GM12878 (cell line): ENCODE measurements at regions not wholly inside any gene's neighbourhood (a gene's known extent, or its start where the extent isn't known, plus 50 kb on each side); places are given as distances from the start of the nearest gene placed in this dataset.

Experiments
- ATAC-seq: fragments of 200-7000 bp; cut with Tn5 transposase; 3 replicates; pipeline ENCODE4 v1.9.1; 2020; ENCODE audit warnings: mild to moderate bottlenecking, moderate library complexity
- BruUV-seq: library from RNA; stranded (reverse); fragments of 400-500 nt; replicated peaks from 2 replicates; lab custom pipeline; 2021; lab: Mats Ljungman, UMichigan
- CTCF ChIA-PET: fragments of 300-600 bp; sonication (Branson Sonifier 250); formaldehyde crosslinking; extraction: SDS; loops from one replicate; lab custom pipeline; 2021; ENCODE audit warnings: inconsistent platforms; lab: Yijun Ruan, JAX
- POLR2A ChIA-PET: fragments of 350-600 bp; formaldehyde crosslinking; extraction: SDS; loops from one replicate; lab custom pipeline; 2021; ENCODE audit warnings: inconsistent platforms; lab: Charles Lee
- RAD21 ChIA-PET: fragments of 300-600 bp; sonication (Branson Sonifier 250); formaldehyde crosslinking; loops from one replicate; lab custom pipeline; 2023; ENCODE audit warnings: antibody characterized with exemption; ENCODE audit not compliant: unreplicated experiment; lab: Charles Lee
- SMC1A ChIA-PET: fragments of 300-600 bp; sonication (Branson Sonifier 250); formaldehyde crosslinking; loops from one replicate; lab custom pipeline; 2023; ENCODE audit not compliant: unreplicated experiment, uncharacterized antibody; lab: Charles Lee
- DNase-seq: peaks from one replicate; pipeline ENCODE4 v3.0.0-alpha.2; 2011; ENCODE audit warnings: low read depth, low spot score
- FAIRE-seq: peaks from 3 replicates; lab custom pipeline; 2011; peaks lifted over from hg19 to GRCh38; lab: Jason Lieb, UNC
- H2AFZ ChIP-seq: 2 replicates; pipeline ENCODE4 v1.6.0; 2011; ENCODE audit warnings: low read depth, low read length, control low read depth; ENCODE audit not compliant: control insufficient read depth
- H3K27ac ChIP-seq: 2 replicates; pipeline ENCODE4 v1.5.1; 2011; ENCODE audit warnings: control low read depth; ENCODE audit not compliant: control insufficient read depth, insufficient read depth
- H3K27me3 ChIP-seq, 2 experiments: replicated peaks in 1 of 2; 2 replicates each; pipeline versions ENCODE4 v1.6.0 to v1.6.1; 2011; ENCODE audit warnings: low read length in 1 of 2; ENCODE audit not compliant: control insufficient read depth in 2 of 2, insufficient read depth in 2 of 2
- H3K36me3 ChIP-seq, 2 experiments: 2 replicates each; pipeline ENCODE4 v1.5.1; 2011; ENCODE audit warnings: low read length in 1 of 2; ENCODE audit not compliant: control insufficient read depth in 2 of 2, insufficient read depth in 2 of 2
- H3K4me1 ChIP-seq: 2 replicates; pipeline ENCODE4 v1.6.1; 2011; ENCODE audit warnings: mild to moderate bottlenecking, low read length, moderate library complexity, mixed read lengths; ENCODE audit not compliant: control insufficient read depth, insufficient read depth
- H3K4me2 ChIP-seq: 2 replicates; pipeline ENCODE4 v1.6.0; 2011; ENCODE audit warnings: control low read depth; ENCODE audit not compliant: control insufficient read depth, insufficient read depth
- H3K4me3 ChIP-seq: fragments of 200-600 bp; sonication (generic); 2 replicates; pipeline ENCODE4 v1.5.1; 2016
- H3K79me2 ChIP-seq: 2 replicates; pipeline ENCODE4 v1.6.0; 2011; ENCODE audit warnings: low read length; ENCODE audit not compliant: control insufficient read depth, insufficient read depth
- H3K9ac ChIP-seq: 2 replicates; pipeline ENCODE4 v1.8.0; 2011; ENCODE audit warnings: low read length, control low read depth, mixed read lengths; ENCODE audit not compliant: control insufficient read depth, insufficient read depth
- H3K9me3 ChIP-seq: replicated peaks from 3 replicates; pipeline ENCODE4 v1.5.1; 2011; ENCODE audit warnings: mild to moderate bottlenecking, low read length; ENCODE audit not compliant: control insufficient read depth, insufficient read depth
- H4K20me1 ChIP-seq: 2 replicates; pipeline ENCODE4 v1.6.0; 2011; ENCODE audit not compliant: control insufficient read depth, insufficient read depth
- ATF7 ChIP-seq: fragments of 450-650 bp; IDR thresholded peaks from 2 replicates; pipeline ENCODE4 v1.6.1; 2016; ENCODE audit warnings: low read depth, mild to moderate bottlenecking
- PAX5 ChIP-seq: IDR thresholded peaks from 2 replicates; pipeline ENCODE4 v1.6.1; 2011; ENCODE audit warnings: low read depth, low read length, borderline replicate concordance
- POLR2A ChIP-seq: IDR thresholded peaks from 2 replicates; pipeline ENCODE4 v1.6.1; 2011; ENCODE audit warnings: low read depth, mild to moderate bottlenecking, low read length
- POLR2AphosphoS2 ChIP-seq: IDR thresholded peaks from 2 replicates; pipeline ENCODE4 v1.6.1; 2011; ENCODE audit warnings: low read depth, mild to moderate bottlenecking, low read length, improper control_type of control experiment, moderate library complexity
- SIN3A ChIP-seq: IDR thresholded peaks from 2 replicates; pipeline ENCODE4 v1.6.1; 2012; ENCODE audit warnings: low read depth, low read length, improper control_type of control experiment
- SREBF1 ChIP-seq: IDR thresholded peaks from 2 replicates; pipeline ENCODE4 v1.6.1; 2012; ENCODE audit warnings: mild to moderate bottlenecking, low read length
- ZSCAN29 ChIP-seq: fragments of 450-650 bp; IDR thresholded peaks from 2 replicates; pipeline ENCODE4 v1.6.1; 2017; ENCODE audit warnings: mild to moderate bottlenecking, moderate library complexity
- WGBS: methylation state at CpG from one replicate; pipeline ENCODE4 v1.1.6; 2016; ENCODE audit warnings: low lambda C conversion rate; ENCODE audit not compliant: insufficient replicate concordance, insufficient coverage; ENCODE audit errors: missing lambda C conversion rate; 5-methylcytosine and 5-hydroxymethylcytosine counted together
- in situ Hi-C: fragments of 300-500 bp; cut with MboI; formaldehyde crosslinking; loops from 9 replicates; pipeline ENCODE4 v1.14.3; 2018; ENCODE audit warnings: mixed read lengths
- intact Hi-C: fragments of 100-400 bp; cut with micrococcal nuclease; formaldehyde crosslinking; loops from one replicate; pipeline ENCODE4 v1.14.2; 2022; ENCODE audit not compliant: unreplicated experiment

DNA sequence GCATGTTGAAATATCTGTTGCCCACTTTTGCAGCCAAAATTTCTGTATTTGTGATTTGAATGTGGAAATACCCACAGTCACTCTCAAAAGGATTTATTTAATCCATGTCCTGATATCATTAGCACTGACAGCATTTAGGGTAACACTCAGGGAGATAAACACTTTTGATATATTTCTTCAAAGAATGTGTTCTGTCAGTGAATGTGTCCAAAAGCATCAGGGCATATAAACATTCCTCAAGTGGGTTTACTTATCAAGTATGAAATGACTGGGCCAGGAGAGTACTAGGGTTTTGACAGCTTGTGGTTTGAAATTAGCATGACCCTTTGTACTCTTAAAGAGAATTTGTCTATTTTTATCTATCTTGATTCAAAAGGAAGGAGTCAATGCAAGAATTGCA, 1302.1 kb upstream of the ADGRL2 start:
- H3K4me3 ChIP-seq: no peak overlapping the region
- H3K79me2 ChIP-seq: no peaks in the 10 kb centered on the region
- H3K27ac ChIP-seq: no peak overlapping the region
- ATAC-seq: no peak
- H3K9me3 ChIP-seq: no peaks in the 10 kb centered on the region
- intact Hi-C loops: no loop called here
- no TSS peak for BruUV-seq
- RAD21 ChIA-PET: no interaction called here
- TF ChIP-seq POLR2AphosphoS2 (no peak), SIN3A (no peak), SREBF1 (no peak), POLR2A (no peak)
- TF ChIP-seq, all 136 proteins: peak for 0
- DNase-seq (no peak), FAIRE-seq (no peak)
- Histone ChIP-seq H3K36me3 (no peaks in the 10 kb centered on the region), H2AFZ (no peak overlapping the region), H3K4me2 (no peak overlapping the region), H3K9ac (no peak overlapping the region), H3K4me1 (no peaks in the 10 kb centered on the region), H4K20me1 (no peaks in the 10 kb centered on the region), H3K27me3 (no peaks in the 10 kb centered on the region)
- in situ Hi-C loops: no loop called here
- ChIA-PET SMC1A (no interaction called here), POLR2A (no interaction called here), CTCF (interaction anchor here (1.0 kb wide), 1 partner anchor 36 kb away, joined by 3 read pairs; no protein-coding TSS in a partner anchor)

GRCh38 chr1:80495806-80496205, 1304.9 kb upstream of the ADGRL2 start:
- WGBS: 66% methylated on average over 16 of the region's 16 CpGs
- H3K27ac ChIP-seq: no peak overlapping the region
- ChIA-PET SMC1A (no interaction called here), CTCF (no interaction called here), POLR2A (interaction anchor here (0.6 kb wide), 1 partner anchor 15 kb away, joined by 3 read pairs; no protein-coding TSS in a partner anchor), RAD21 (no interaction called here)
- DNase-seq (no peak), ATAC-seq (no peak), FAIRE-seq (no peak)
- H2AFZ ChIP-seq: no peak overlapping the region
- no peaks in the 10 kb centered on the region for H4K20me1 ChIP-seq
- H3K36me3 ChIP-seq: no peaks in the 10 kb centered on the region
- no peaks in the 10 kb centered on the region for H3K9me3 ChIP-seq
- H3K79me2 ChIP-seq: no peaks in the 10 kb centered on the region
- H3K27me3 ChIP-seq: no peaks in the 10 kb centered on the region
- no peaks in the 10 kb centered on the region for H3K4me1 ChIP-seq
- H3K4me3 ChIP-seq: no peak overlapping the region
- H3K4me2 ChIP-seq: no peak overlapping the region
- TF ChIP-seq ZSCAN29 (no peak), PAX5 (no peak), ATF7 (no peak)
- H3K9ac ChIP-seq: no peak overlapping the region
- no TSS peak for BruUV-seq
- intact Hi-C loops: no loop called here
- in situ Hi-C loops: no loop called here
